NCI-H2107 (cell line): ENCODE measurements at regions not wholly inside any gene's neighbourhood (a gene's known extent, or its start where the extent isn't known, plus 50 kb on each side); places are given as distances from the start of the nearest gene placed in this dataset.

Source experiments
- DNase-seq: peaks from one replicate; lab custom pipeline; 2025; lab: John Stamatoyannopoulos, UW

DNA sequence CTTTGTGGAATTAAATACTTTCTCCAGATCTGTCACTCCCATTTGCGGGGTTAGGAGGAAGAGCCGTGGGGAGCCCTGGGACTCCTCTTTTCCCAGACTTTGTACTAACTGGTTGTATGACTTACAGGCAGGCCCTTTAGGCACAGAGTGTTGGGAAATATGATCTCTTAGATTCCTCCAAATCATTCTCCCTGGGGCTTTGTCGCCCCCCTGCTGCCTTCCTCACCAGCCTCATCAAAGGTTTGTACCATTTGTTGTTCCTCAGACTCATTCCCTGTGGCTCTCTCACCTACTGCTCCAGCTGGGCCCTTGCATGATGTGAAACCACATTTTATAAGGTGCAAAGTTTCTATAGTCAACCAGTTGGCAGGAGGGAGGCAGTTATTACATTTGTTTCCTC, 56.4 kb downstream of the CRYGS start:
- no peak for DNase-seq

DNA sequence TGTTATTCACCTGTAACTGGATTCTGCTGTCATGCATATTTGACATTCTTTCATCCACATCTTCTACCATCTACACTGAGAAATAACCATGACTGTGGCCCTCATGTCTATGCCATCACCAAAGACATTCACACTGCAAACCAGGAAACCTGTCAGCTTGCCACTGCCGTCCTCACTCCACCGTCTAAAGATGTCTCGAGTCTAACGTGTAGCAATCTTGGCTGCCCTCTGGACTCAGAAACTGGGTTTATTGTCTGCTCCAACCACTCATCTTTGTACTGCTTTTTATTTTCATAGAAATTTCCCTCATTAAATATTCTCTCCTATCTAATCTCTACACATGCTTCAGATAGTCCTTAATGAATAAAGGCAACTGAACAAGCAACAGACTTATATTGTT, 57.1 kb downstream of the CRYGS start:
- no peak for DNase-seq

DNA sequence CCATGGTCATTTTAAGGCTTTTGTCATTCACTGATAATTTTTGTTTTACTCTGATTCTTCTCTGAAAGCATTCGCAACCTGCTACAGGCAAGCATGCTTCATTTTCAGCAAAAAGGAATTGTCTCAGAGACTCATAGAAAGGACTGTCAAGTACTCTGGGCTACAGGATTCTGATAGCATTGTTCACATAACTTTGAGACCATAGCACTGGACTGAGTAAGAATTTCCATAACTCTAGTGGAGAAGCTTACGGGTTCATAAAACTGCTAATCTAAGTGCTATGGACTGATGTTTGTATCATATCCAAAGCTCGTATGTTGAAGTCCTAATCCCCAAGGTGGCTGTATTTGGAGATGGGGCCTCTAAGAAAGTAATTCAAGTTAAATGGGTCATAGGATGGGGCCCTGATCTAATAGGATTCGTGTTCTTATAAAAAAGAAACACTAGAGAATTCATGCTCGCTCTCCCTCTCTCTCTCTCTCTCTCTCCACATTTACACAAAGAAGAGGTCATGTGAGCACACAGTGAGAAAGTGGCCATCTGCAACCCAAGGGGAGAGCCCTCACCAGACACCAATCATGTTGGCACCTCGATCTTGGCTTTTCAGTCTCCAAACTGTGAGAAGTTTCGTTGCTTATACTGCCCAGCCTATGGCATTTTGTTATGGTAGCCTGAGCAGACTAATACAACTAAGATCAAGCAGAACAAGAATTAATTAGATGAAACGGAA, 60.4 kb downstream of the CRYGS start:
- no peak for DNase-seq

GRCh38 chr3:186481526-186481925, 62.7 kb downstream of the CRYGS start:
- no peak for DNase-seq

DNA sequence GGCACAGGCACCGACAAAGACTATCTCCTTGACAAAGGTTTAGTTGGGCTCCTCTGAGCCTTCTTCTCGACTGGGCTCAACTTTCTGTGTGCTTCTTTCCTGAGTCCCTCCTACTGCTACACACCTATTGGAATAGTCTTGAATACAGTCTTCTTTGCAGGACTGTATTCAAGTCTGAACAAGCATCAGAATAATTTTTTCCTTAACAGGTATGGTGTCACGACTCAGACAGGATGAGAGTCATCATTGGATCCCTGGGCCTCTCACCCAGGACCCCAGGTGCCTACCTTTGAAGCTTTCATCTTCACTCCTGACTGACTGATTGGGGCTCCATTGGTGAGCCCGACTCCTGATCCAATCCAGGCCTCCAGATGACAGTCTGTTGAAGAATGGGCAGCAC, 66.3 kb downstream of the CRYGS start:
- DNase-seq: no peak

- DNase-seq: no peak
Observed at GRCh38 chr3:186477033-186477432, 67.1 kb downstream of the CRYGS start.

- DNase-seq: no peak
Observed at GRCh38 chr3:186476541-186476940, 67.6 kb downstream of the CRYGS start.

DNA sequence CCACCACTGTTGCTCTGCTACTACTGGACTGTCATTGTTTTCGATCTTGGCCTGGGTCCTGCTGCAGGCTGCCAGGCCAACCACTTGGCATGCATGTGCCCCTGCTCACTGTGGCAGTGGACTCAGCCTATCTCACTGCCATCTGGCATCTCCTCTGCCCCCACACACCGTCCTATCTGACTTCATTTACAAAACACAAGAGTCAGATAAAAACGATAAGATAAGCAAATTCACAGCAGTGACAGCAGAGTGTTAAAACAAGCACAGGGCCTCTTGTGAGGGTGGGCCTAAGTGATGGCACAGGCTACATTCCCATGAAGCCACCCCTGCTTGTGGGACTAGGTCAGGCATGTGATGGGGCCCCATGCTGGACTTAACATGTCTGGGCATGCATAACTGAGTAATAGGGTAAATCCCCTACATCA, 68.1 kb downstream of the CRYGS start:
- no peak for DNase-seq

GRCh38 chr3:186473166-186473565, 71.0 kb downstream of the CRYGS start:
- DNase-seq: no peak

GRCh38 chr3:186472456-186473008, 71.6 kb downstream of the CRYGS start:
- DNase-seq: no peak

DNA sequence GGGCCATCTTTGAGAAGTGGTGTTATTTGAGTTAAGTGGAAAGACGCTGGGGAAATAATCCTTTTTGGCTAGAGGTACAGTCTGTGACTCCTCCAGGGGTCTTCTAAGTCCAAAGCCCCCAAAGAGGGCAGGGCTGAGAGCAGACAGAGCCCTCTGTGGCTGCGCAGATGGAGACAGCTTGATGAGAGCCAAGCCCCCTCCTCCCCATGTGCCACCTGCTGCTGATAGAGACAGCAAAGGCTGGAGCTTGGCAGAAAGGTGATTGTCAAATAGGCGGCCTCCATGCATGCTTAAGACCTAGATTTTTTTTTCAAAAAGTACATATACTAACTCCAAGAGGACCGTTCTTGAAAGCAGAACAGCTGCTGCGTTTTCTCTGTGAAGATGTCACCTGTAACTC, 72.4 kb downstream of the CRYGS start:
- no peak for DNase-seq

- no peak for DNase-seq
Observed at GRCh38 chr3:186469525-186469924, 74.7 kb downstream of the CRYGS start.

GRCh38 chr3:186467969-186468368, 76.2 kb downstream of the CRYGS start:
- no peak for DNase-seq

DNA sequence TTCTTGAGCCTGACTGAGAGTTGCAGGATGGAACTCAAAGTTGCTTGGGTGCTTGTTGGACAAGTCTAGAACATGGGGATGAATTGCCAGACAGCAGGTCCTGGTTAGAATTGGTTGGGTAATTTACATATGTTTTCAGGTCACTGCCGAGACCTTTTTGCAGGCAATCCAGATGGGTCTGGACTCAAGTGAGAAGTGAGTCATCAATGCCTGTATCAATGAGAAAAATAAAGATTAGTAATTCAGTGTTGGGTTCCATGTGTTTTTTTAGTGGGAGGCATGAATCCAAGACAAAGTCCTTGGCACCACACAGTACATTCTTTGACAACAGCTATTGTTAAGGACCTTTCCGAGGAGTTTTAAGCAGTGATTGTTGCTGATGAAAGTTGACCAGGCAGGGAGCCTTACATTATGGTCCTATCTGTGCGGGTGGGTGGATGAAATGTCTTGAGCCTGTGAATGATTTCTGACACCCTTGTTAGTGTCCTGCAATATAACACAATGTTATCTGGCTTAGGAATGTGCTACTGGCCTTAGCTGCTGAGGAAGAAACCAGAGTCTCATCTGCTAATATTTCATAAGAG, 77.7 kb downstream of the CRYGS start:
- no peak for DNase-seq

- no peak for DNase-seq
Observed at GRCh38 chr3:186465508-186465907, 78.7 kb downstream of the CRYGS start.

DNA sequence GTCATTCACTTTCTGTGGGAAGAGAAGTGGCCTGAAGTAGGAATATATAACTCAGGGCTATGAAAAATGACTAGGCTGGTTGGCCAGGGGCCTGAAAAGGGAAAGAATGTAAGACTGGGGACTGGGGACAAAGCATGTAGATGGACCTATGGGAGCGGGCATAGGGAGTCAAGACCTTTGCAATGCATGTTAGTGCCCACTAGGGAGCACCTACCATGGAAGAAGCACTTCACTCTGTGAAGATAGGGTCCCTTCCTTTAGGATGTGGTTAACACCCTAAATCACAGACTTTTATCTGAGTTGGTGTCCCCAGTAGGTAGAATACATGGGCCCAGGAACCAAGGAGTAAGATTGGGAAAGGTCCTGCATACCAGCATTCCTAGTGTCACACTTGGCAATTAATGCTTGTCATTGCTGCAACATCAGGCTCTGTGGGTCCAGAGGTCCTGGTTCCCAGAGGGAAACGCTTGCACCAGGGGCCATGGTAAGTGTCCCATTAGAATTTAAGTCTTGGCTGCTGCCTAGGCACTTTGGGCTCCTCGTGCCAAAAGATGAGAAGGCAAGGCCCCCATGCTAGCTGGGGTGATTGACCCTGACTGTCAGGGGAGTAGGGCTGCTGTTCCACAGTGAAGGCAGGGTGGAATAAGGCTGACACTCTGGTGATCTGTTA, 79.6 kb downstream of the CRYGS start:
- no peak for DNase-seq

DNA sequence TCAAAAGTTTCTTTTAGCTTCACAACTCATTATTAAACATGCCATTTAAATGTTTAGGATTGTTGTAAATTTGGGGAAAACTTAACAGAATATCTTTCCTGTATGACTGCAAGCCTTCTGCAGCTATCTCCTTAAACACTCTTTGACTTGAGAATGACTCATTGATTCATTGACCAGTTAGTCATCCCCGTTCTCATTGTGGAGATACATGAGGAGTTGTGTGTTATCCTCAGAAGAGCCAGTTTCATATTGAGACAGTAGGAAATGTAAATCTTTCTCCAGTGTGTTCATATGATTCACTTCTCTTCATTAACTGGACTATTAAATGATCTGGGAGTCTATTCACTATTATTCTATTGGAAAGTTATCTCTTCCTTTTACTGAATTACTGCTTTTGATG, 83.0 kb downstream of the CRYGS start:
- DNase-seq: no peak

DNA sequence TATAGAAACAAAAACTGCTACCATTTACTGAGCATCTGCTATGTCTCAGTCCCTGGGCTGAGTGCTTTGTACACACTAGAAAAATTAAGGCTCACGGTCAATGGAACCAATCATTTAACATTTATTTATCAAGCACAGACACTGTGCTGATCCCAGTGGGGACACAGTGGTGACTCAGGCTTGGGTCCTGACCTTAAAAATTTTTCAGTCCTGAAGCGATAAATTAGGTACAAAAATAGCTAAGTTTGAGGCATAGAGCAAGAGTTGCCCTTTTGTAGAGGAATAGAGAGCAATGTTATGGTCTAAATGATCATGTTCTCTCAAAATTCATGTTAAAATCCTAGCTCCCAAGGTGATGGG, 85.1 kb downstream of the CRYGS start:
- DNase-seq: no peak

DNA sequence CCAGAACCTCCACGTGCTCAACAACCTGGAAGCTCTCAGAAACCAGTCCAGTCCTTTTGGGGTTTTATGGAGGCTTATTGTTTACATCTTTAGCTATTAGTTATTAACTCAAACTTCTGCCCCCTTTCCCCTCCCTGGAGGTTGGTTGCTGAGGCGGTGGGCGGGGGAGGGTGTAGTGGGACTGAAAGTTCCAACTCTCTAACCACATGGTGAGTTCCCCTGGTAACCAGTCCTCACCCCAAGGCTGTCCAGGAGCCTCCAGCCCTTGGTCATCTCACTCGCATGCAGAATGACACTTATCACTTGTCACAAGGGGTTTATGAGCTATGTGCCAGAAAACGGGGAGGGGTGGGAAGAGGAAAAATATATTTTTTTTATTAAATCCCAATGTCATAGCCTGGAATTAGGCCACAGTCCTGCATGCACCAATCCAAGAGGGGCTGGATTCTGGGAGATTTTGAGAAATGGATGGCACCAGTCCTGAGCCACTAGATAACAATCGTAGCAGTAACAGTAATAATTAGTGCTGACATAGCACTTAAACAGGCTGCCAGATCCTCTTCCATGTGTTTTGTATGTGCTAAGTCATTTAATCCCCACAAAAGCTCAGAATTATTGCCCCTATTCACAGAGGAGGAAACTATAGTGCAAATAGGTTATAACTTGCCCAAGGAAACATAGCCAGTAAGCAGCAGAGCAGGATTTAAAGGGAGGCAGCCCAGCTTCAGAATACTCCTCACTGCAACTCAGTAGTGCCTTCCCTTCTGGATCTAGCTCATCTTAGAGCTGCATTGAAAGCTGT, 85.7 kb downstream of the CRYGS start:
- no peak for DNase-seq

DNA sequence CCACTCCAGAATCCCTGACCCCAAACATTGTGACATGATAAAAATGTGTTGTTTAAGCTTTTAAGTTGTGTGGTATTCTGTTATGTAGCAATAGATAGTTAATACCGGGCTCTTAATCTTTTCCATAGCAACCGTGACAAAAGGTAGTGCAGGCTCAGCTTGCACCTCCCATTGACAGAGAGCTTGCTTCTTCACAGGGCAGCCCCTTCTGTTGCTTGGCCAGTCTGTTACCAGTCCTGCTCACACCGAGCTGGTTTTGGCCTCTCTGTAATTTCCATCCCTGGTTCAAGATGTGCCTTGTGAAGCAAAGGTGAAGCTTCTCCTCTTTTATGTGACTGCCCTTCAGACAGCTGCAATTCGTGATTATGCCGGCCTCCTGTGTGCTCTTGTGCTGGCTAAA, 86.9 kb downstream of the CRYGS start:
- DNase-seq: no peak

DNA sequence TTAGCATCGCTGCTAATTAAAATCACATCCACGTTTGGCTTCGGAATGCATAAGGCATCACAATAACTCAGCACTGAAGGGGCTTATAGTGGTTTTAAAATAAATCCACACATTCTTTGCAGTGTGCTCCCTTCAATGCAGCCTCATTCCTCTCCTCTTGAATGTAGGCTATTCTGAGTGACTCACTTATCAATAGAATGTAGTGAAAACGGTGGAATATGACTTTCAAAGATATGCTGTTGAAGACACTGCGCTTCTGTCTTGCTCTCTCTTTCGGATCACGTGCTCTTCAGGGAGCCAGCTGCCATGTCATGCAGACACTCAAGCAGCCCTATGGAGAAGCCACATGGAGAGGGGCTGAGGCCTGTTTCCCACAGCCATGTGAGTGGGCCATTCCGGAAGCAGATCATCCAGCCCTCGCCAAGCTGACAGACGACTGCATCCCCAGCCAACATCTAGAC, 87.4 kb downstream of the CRYGS start:
- DNase-seq: no peak
